GM12878 (cell line): ENCODE measurements at regions not wholly inside any gene's neighbourhood (a gene's known extent, or its start where the extent isn't known, plus 50 kb on each side); places are given as distances from the start of the nearest gene placed in this dataset.

Source experiments
- CBX3 ChIP-seq: fragments of 200-600 bp; sonication (generic); IDR thresholded peaks from 2 replicates; pipeline ENCODE4 v1.6.1; 2016; ENCODE audit warnings: low read depth, borderline replicate concordance
- CTCF ChIP-seq, 3 experiments: IDR thresholded peaks in 2 of 3; conservative IDR thresholded peaks in 1 of 3; 2 replicates each; pipeline ENCODE4 v1.5.1; 2011; ENCODE audit warnings: low read depth in 3 of 3, low read length in 3 of 3, mild to moderate bottlenecking in 3 of 3, control low read depth in 2 of 3, moderate library complexity in 2 of 3, inconsistent platforms in 1 of 3, mixed read lengths in 1 of 3; ENCODE audit not compliant: control insufficient read depth in 2 of 3, insufficient read depth in 1 of 3; ENCODE audit errors: extremely low read depth in 1 of 3
- JUNB ChIP-seq: IDR thresholded peaks from 2 replicates; pipeline ENCODE4 v1.6.1; 2016; ENCODE audit warnings: antibody characterized with exemption, mild to moderate bottlenecking
- POLR2A ChIP-seq: IDR thresholded peaks from 2 replicates; pipeline ENCODE4 v1.6.1; 2011; ENCODE audit warnings: low read depth, mild to moderate bottlenecking, low read length
- RFX5 ChIP-seq: IDR thresholded peaks from 2 replicates; pipeline ENCODE4 v1.6.1; 2011; ENCODE audit warnings: low read depth, low read length, improper control_type of control experiment
- SMC3 ChIP-seq: IDR thresholded peaks from 2 replicates; pipeline ENCODE4 v1.6.1; 2011; ENCODE audit warnings: low read length, improper control_type of control experiment, borderline replicate concordance
- ZBTB11 ChIP-seq: fragments of 450-650 bp; formaldehyde crosslinking; IDR thresholded peaks from 2 replicates; pipeline ENCODE4 v1.5.0; 2022; ENCODE audit warnings: mild to moderate bottlenecking, missing genetic modification characterization

- no peak for TF ChIP-seq POLR2A
- no peak for TF ChIP-seq CBX3
- TF ChIP-seq ZBTB11 (CRISPR knock-in tag), result no peak
- no peak for TF ChIP-seq JUNB
- TF ChIP-seq CTCF (IDR thresholded peaks at IDR 0.05 in 2 of 3, conservative IDR thresholded peaks at IDR 0.05 in 1 of 3; ENCODE audit: control insufficient read depth in 2 of 3, extremely low read depth in 1 of 3, insufficient read depth in 1 of 3, low read depth in 3 of 3, low read length in 3 of 3), result no peak
- no peak for TF ChIP-seq SMC3
- no peak for TF ChIP-seq RFX5
Measured at GRCh38 chr10:91115618-91116390, 104.7 kb upstream of the PCGF5 start.
